ENCODE measurements at regions not wholly inside any gene's neighbourhood (a gene's known extent, or its start where the extent isn't known, plus 50 kb on each side); places are given as distances from the start of the nearest gene placed in this dataset.

- no peak for DNase-seq
- Histone ChIP-seq H3K27me3 (ENCODE audit: control insufficient read depth in 3 of 3, insufficient read depth in 3 of 3, low read length in 2 of 3) (no peaks in the 10 kb centered on the region), H3K4me3 (no peak overlapping the region), H3K27ac (ENCODE audit: low read depth in 1 of 2, low read length in 1 of 2) (no peak overlapping the region), H3K36me3 (ENCODE audit: control insufficient read depth in 4 of 4, insufficient read depth in 4 of 4, low read length in 4 of 4) (no peaks in the 10 kb centered on the region), H3K9ac (ENCODE audit: insufficient read depth in 1 of 2, low read length in 2 of 2) (no peak overlapping the region), H3K9me3 (ENCODE audit: control insufficient read depth in 4 of 4, insufficient read depth in 3 of 4, low read length in 3 of 4) (no peaks in the 10 kb centered on the region), H3K4me1 (ENCODE audit: control insufficient read depth in 5 of 5, insufficient read depth in 5 of 5, low read length in 5 of 5) (peaks cover 0 to 5% (median 0%) of the 10 kb centered on the region in 5 donors)
- 43 to 71% methylated on average over 2 of the region's 2 CpGs for WGBS, 2 donors
- no peak for TF ChIP-seq CTCF (IDR thresholded peaks at IDR 0.05; ENCODE audit: control extremely low read depth, extremely low read depth)
- ATAC-seq (ENCODE audit: insufficient read depth, low FRiP score): no peak
Measured at GRCh38 chr13:76418404-76418803, 467.8 kb downstream of the KCTD12 start.

GRCh38 chr13:76414320-76414719 is 471.9 kb downstream of the KCTD12 start:
- Histone ChIP-seq H3K9ac (ENCODE audit: insufficient read depth in 1 of 2, low read length in 2 of 2) (no peak overlapping the region), H3K4me3 (no peak overlapping the region), H3K36me3 (ENCODE audit: control insufficient read depth in 4 of 4, insufficient read depth in 4 of 4, low read length in 4 of 4) (no peaks in the 10 kb centered on the region), H3K9me3 (ENCODE audit: control insufficient read depth in 4 of 4, insufficient read depth in 3 of 4, low read length in 3 of 4) (no peaks in the 10 kb centered on the region), H3K27ac (ENCODE audit: low read depth in 1 of 2, low read length in 1 of 2) (no peak overlapping the region), H3K27me3 (ENCODE audit: control insufficient read depth in 3 of 3, insufficient read depth in 3 of 3, low read length in 2 of 3) (no peaks in the 10 kb centered on the region), H3K4me1 (ENCODE audit: control insufficient read depth in 5 of 5, insufficient read depth in 5 of 5, low read length in 5 of 5) (peaks cover 0 to 5% (median 0%) of the 10 kb centered on the region in 5 donors)
- TF ChIP-seq CTCF (IDR thresholded peaks at IDR 0.05; ENCODE audit: control extremely low read depth, extremely low read depth): no peak
- WGBS, 2 donors: 77 to 78% methylated on average over 2 of the region's 2 CpGs
- ATAC-seq (ENCODE audit: insufficient read depth, low FRiP score): no peak
- no peak for DNase-seq

- no peak for ATAC-seq (ENCODE audit: insufficient read depth, low FRiP score)
- no peaks in the 10 kb centered on the region for H3K27me3 ChIP-seq (ENCODE audit: control insufficient read depth in 3 of 3, insufficient read depth in 3 of 3, low read length in 2 of 3)
- no peaks in the 10 kb centered on the region for H3K9me3 ChIP-seq (ENCODE audit: control insufficient read depth in 4 of 4, insufficient read depth in 3 of 4, low read length in 3 of 4)
- no peak for TF ChIP-seq CTCF (IDR thresholded peaks at IDR 0.05; ENCODE audit: control extremely low read depth, extremely low read depth)
- no peaks in the 10 kb centered on the region for H3K36me3 ChIP-seq (ENCODE audit: control insufficient read depth in 4 of 4, insufficient read depth in 4 of 4, low read length in 4 of 4)
- peaks cover 0 to 2% (median 0%) of the 10 kb centered on the region in 5 donors for H3K4me1 ChIP-seq (ENCODE audit: control insufficient read depth in 5 of 5, insufficient read depth in 5 of 5, low read length in 5 of 5)
- no peak overlapping the region for H3K4me3 ChIP-seq
- no peak overlapping the region for H3K27ac ChIP-seq (ENCODE audit: low read depth in 1 of 2, low read length in 1 of 2)
- DNase-seq: no peak
- no peak overlapping the region for H3K9ac ChIP-seq (ENCODE audit: insufficient read depth in 1 of 2, low read length in 2 of 2)
Measured at GRCh38 chr13:76406243-76406642, 480.0 kb downstream of the KCTD12 start.

- no peaks in the 10 kb centered on the region for H3K27me3 ChIP-seq (ENCODE audit: control insufficient read depth in 3 of 3, insufficient read depth in 3 of 3, low read length in 2 of 3)
- H3K4me1 ChIP-seq (ENCODE audit: control insufficient read depth in 5 of 5, insufficient read depth in 5 of 5, low read length in 5 of 5): no peaks in the 10 kb centered on the region
- H3K27ac ChIP-seq (ENCODE audit: low read depth in 1 of 2, low read length in 1 of 2): no peak overlapping the region
- H3K9me3 ChIP-seq (ENCODE audit: control insufficient read depth in 4 of 4, insufficient read depth in 3 of 4, low read length in 3 of 4): no peaks in the 10 kb centered on the region
- H3K4me3 ChIP-seq: no peak overlapping the region
- no peak overlapping the region for H3K9ac ChIP-seq (ENCODE audit: insufficient read depth in 1 of 2, low read length in 2 of 2)
- DNase-seq (no peak), ATAC-seq (ENCODE audit: insufficient read depth, low FRiP score) (no peak)
- no peak for TF ChIP-seq CTCF (IDR thresholded peaks at IDR 0.05; ENCODE audit: control extremely low read depth, extremely low read depth)
- WGBS, 2 donors: 79 to 80% methylated on average over 1 of the region's 1 CpG
- H3K36me3 ChIP-seq (ENCODE audit: control insufficient read depth in 4 of 4, insufficient read depth in 4 of 4, low read length in 4 of 4): no peaks in the 10 kb centered on the region
Measured at GRCh38 chr13:76398425-76398824, 487.8 kb downstream of the KCTD12 start.

Data from lung (tissue), 11 donors.